AG10803 (cell line): ENCODE measurements at regions not wholly inside any gene's neighbourhood (a gene's known extent, or its start where the extent isn't known, plus 50 kb on each side); places are given as distances from the start of the nearest gene placed in this dataset.

Experiments
- DNase-seq: peaks from one replicate; pipeline ENCODE4 v3.0.0; 2010; ENCODE audit warnings: low read depth
- H3K4me3 ChIP-seq: 2 replicates; pipeline ENCODE4 v1.5.1; 2011; ENCODE audit warnings: mild to moderate bottlenecking, low read length, control low read depth
- CTCF ChIP-seq: conservative IDR thresholded peaks from 2 replicates; pipeline ENCODE4 v1.5.1; 2011; ENCODE audit warnings: mild to moderate bottlenecking, low read length, control low read depth, inconsistent platforms

- no peak for TF ChIP-seq CTCF
- DNase-seq, result no peak
- H3K4me3 ChIP-seq, result no peak overlapping the region
Observed at GRCh38 chr1:79791488-79792218, 785.1 kb upstream of the ADGRL4 start.

GRCh38 chr1:79790950-79791349, 784.4 kb upstream of the ADGRL4 start:
- no peak overlapping the region for H3K4me3 ChIP-seq
- no peak for TF ChIP-seq CTCF

GRCh38 chr1:79787631-79788030, 781.1 kb upstream of the ADGRL4 start:
- no peak for TF ChIP-seq CTCF
- no peak for DNase-seq
- H3K4me3 ChIP-seq, result no peak overlapping the region

More at GRCh38 chr1:79790950-79791349, 784.4 kb upstream of the ADGRL4 start:
- peak; percentile 10 for DNase-seq

GRCh38 chr1:79785964-79786363, 779.4 kb upstream of the ADGRL4 start:
- no peak for DNase-seq
- H3K4me3 ChIP-seq, result no peak overlapping the region
- TF ChIP-seq CTCF, result no peak

- no peak for TF ChIP-seq CTCF
- no peak for DNase-seq
- no peak overlapping the region for H3K4me3 ChIP-seq
Observed at GRCh38 chr1:79785561-79785960, 779.0 kb upstream of the ADGRL4 start.

GRCh38 chr1:79781261-79781660, 774.7 kb upstream of the ADGRL4 start:
- H3K4me3 ChIP-seq, result no peak overlapping the region
- no peak for TF ChIP-seq CTCF
- DNase-seq, result peak; percentile 1

GRCh38 chr1:79777481-79778219, 771.1 kb upstream of the ADGRL4 start:
- no peak for DNase-seq
- no peak overlapping the region for H3K4me3 ChIP-seq
- no peak for TF ChIP-seq CTCF
